Vagina (tissue), 2 donors: ENCODE measurements at regions not wholly inside any gene's neighbourhood (a gene's known extent, or its start where the extent isn't known, plus 50 kb on each side); places are given as distances from the start of the nearest gene placed in this dataset.

ENCODE experiments used
- CTCF ChIP-seq, 3 experiments: fragments of 450-650 bp in 2 of 3; fragments of 200-600 bp in 1 of 3; sonication (generic) in 1 of 3; IDR thresholded peaks; one replicate each; pipeline ENCODE4 v1.5.1; 2017 to 2019; ENCODE audit warnings: antibody characterized with exemption in 3 of 3, mild to moderate bottlenecking in 2 of 3, moderate library complexity in 2 of 3
- POLR2A ChIP-seq, 2 donors: fragments of 450-650 bp; IDR thresholded peaks; one replicate each; pipeline ENCODE4 v1.6.1; 2017; ENCODE audit warnings: antibody characterized with exemption in 2 of 2, mild to moderate bottlenecking in 2 of 2, moderate library complexity in 2 of 2
- POLR2AphosphoS5 ChIP-seq, 2 donors: sonication (generic); formaldehyde crosslinking; IDR thresholded peaks; one replicate each; pipeline ENCODE4 v1.9.0; 2017; ENCODE audit warnings: antibody characterized with exemption in 2 of 2, mild to moderate bottlenecking in 2 of 2, low read depth in 1 of 2; ENCODE audit not compliant: insufficient read depth in 1 of 2

- TF ChIP-seq POLR2A (IDR thresholded peaks at IDR 0.05) (no peak), POLR2AphosphoS5 (IDR thresholded peaks at IDR 0.05; ENCODE audit: insufficient read depth in 1 of 2, low read depth in 1 of 2) (no peak), CTCF (IDR thresholded peaks at IDR 0.05) (no peak)
Measured at GRCh38 chr14:71212093-71212492, 304.8 kb downstream of the PCNX1 start.
